ENCODE measurements at regions not wholly inside any gene's neighbourhood (a gene's known extent, or its start where the extent isn't known, plus 50 kb on each side); places are given as distances from the start of the nearest gene placed in this dataset.

- TF ChIP-seq CTCF (tag by site-specific recombination; IDR thresholded peaks at IDR 0.05), result no peak
- TF ChIP-seq PATZ1 (tag by site-specific recombination; IDR thresholded peaks at IDR 0.05), result no peak
- TF ChIP-seq ZNF354C (tag by site-specific recombination; IDR thresholded peaks at IDR 0.05; ENCODE audit: borderline replicate concordance, low read depth), result no peak
- TF ChIP-seq ZNF292 (tag by site-specific recombination; IDR thresholded peaks at IDR 0.05; ENCODE audit: borderline replicate concordance, low read depth), result no peak
- TF ChIP-seq ZNF791 (tag by site-specific recombination; IDR thresholded peaks at IDR 0.05), result no peak
- no peak for TF ChIP-seq KLF9 (tag by site-specific recombination; IDR thresholded peaks at IDR 0.05; ENCODE audit: low read depth)
- TF ChIP-seq ZNF560 (tag by site-specific recombination; IDR thresholded peaks at IDR 0.05; ENCODE audit: borderline replicate concordance), result no peak
- TF ChIP-seq YY1 (tag by site-specific recombination; IDR thresholded peaks at IDR 0.05), result no peak
- TF ChIP-seq TSHZ1 (tag by site-specific recombination; IDR thresholded peaks at IDR 0.05; ENCODE audit: borderline replicate concordance), result no peak
- no peak for TF ChIP-seq ZNF112 (tag by site-specific recombination; IDR thresholded peaks at IDR 0.05)
- TF ChIP-seq ZNF10 (tag by site-specific recombination; IDR thresholded peaks at IDR 0.05), result no peak
- TF ChIP-seq INSM2 (tag by site-specific recombination; IDR thresholded peaks at IDR 0.05), result no peak
Observed at GRCh38 chr13:54379461-54379860, 1350.8 kb downstream of the OLFM4 start.
